Fibroblast of skin of left biceps (primary cell): ENCODE measurements at regions not wholly inside any gene's neighbourhood (a gene's known extent, or its start where the extent isn't known, plus 50 kb on each side); places are given as distances from the start of the nearest gene placed in this dataset.

Experiments
- DNase-seq, 2 experiments: peaks; one replicate each; pipeline ENCODE4 v3.0.0-alpha.2; 2013; ENCODE audit warnings: low read depth in 2 of 2

- no peak for DNase-seq
Measured at GRCh38 chr16:55221836-55222235, 102.2 kb upstream of the IRX6 start.

DNA sequence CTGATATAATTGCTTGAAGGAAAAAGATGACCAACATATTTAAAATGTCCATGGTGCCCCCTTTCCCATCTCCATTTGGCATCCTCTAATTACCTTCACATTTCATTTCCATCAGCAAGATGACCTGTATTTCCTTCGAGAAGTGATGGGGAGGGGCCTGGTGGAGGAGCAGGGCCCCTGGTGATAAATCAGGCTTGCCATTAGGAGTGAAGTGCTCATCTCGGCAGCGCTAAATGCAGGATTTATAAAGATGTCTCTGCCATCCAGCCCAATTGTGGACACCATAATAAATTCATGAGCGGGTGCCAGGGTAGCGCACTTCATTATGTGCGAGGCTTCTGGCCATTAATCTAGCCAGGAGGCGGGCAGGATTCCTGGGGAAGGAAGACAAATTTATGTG is 101.5 kb upstream of the IRX6 start:
- no peak for DNase-seq

GRCh38 chr16:55225972-55226542 is 97.9 kb upstream of the IRX6 start:
- no peak for DNase-seq

GRCh38 chr16:55232822-55233221 is 91.2 kb upstream of the IRX6 start:
- no peak for DNase-seq

GRCh38 chr16:55233464-55233863 is 90.5 kb upstream of the IRX6 start:
- DNase-seq, result no peak

GRCh38 chr16:55236655-55237054 is 87.3 kb upstream of the IRX6 start:
- no peak for DNase-seq

GRCh38 chr16:55239723-55240122 is 84.3 kb upstream of the IRX6 start:
- no peak for DNase-seq

GRCh38 chr16:55240888-55241287 is 83.1 kb upstream of the IRX6 start:
- DNase-seq, result no peak

GRCh38 chr16:55242667-55243066 is 81.3 kb upstream of the IRX6 start:
- DNase-seq, result no peak

- no peak for DNase-seq
Measured at GRCh38 chr16:55248058-55248457, 75.9 kb upstream of the IRX6 start.

GRCh38 chr16:55248494-55248893 is 75.5 kb upstream of the IRX6 start:
- DNase-seq, result no peak

- DNase-seq, result no peak
Measured at GRCh38 chr16:55249361-55249760, 74.6 kb upstream of the IRX6 start.

DNA sequence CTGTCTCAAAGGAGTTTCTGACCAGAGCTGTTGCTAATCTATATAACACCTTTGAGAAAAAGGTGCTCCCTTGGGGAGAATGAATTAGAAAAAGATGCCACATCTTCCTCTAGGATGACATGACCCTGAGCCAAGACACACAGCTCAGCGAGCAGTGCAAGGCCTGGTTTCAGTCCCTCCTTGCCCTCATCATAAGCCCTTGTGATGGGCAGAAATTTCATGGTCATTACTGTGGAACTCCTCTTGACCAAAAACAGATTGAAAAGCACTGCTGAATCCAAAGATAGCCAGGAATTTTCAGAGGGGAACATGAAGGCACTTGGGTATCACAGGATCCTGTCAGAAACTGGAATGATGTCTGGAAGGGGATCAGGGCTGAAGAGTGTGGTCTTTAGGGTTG is 74.1 kb upstream of the IRX6 start:
- DNase-seq, result no peak

- peak; percentile 13 to 15 for DNase-seq
Measured at GRCh38 chr16:55250701-55251100, 73.3 kb upstream of the IRX6 start.

GRCh38 chr16:55251151-55251550 is 72.9 kb upstream of the IRX6 start:
- DNase-seq, result no peak

DNA sequence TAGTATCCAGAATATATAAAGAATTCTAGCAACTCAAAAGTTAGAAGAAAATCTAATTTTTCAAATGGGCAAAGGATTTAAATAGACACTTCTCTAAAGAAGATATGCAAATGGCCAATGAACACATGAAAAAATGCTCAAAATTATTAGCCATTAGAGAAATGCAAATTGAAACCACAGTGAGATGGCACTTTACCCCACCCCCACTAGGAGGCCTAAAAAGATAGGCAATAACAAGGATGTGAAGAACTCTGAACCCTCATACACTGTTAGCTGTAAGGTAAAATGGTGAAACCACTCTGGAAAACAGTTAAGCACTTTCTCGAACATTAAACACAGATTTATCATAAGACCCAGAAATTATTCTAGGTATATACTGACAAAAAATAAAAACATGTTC is 71.4 kb upstream of the IRX6 start:
- DNase-seq, result no peak

GRCh38 chr16:55253987-55254386 is 70.0 kb upstream of the IRX6 start:
- no peak for DNase-seq

GRCh38 chr16:55255733-55256282 is 68.2 kb upstream of the IRX6 start:
- no peak for DNase-seq

GRCh38 chr16:55256412-55257016 is 67.5 kb upstream of the IRX6 start:
- no peak for DNase-seq

DNA sequence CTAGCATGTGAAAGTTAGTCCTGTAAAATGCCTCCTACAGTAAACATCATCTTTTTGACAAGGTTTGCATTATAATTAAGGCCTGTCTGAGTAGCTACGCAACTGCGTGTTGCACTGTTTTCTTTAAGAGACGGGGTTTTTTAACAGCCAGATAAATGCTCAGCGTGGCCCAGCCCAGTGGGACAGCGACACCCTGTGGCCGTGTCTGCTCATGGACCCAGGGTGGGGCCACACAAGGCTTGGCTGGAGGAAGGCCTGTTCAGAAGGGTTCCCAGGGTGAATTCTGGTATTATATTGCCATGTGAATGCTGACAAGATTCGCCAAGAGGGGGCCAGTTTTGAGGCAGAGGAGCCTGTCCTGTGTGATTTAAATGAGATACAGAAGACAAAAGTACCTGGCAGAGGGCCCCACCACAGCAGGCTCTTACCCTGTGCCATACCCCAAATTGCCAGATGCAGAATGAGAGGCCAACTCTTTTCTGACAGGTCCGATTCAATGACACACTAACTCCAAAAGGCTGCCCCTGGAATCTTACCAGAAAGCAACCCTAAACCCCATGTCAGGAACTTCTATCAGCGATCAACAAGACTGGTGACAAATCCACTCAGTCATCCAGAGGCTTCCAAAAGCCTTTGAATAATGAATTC is 65.9 kb upstream of the IRX6 start:
- DNase-seq, result peak; percentile 32 to 37

- no peak for DNase-seq
Measured at GRCh38 chr16:55261301-55261700, 62.7 kb upstream of the IRX6 start.

DNA sequence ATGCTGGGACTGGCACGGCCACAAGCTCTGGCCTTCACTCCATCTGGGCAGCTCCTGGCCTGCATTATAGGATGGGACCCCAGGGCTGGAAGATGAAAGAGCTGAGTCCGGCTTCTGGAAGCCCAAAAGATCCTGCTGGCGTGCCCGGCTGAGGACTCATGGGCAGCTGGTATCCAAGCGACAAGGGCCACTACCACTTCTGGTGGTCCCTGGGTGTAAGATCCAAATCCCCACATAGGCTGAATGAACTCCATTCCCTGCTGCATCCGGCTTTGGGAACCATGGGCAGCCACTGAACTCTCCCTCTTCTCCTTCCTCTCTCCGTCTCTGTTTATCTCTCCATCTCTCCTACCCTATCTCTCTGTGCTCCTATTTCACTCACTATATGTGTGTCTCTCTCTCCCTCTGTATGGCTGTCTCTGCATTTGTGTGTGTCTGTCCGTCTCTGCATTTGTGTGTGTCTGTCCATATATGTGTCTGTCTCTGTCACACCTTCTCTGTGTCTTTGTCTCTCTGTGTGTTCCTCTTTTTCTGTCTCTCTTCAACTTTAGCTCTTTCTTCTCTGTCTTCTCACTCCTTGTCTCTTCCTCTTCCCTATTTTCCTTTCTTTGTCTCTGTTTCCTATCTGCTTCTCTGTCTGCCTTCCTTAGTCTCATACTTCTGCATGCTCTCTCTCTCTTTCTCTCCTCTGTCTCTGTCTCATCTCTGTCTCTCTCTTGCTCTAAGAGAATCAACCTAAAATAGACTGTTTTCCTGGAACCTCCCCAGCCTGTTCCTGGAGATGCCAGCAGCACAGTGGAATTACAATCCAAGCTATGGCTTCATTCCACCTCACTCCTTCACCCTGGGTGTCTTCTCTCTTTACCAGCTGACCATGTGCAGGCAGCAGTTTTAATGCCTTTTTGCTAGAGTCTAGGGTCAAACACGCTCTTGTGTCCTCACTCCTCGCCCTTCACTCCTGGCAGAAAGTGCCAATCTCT is 60.4 kb upstream of the IRX6 start:
- no peak for DNase-seq
